ENCODE measurements at regions not wholly inside any gene's neighbourhood (a gene's known extent, or its start where the extent isn't known, plus 50 kb on each side); places are given as distances from the start of the nearest gene placed in this dataset.

GRCh38 chr13:80118099-80118498 is 222.8 kb downstream of the SPRY2 start:
- FAIRE-seq (no peak), DNase-seq (ENCODE audit: low read depth, low spot score) (no peak)
- dilution Hi-C loops (cut with MboI; ENCODE audit: extremely low pct_ligation_motif_present, low sequenced_read_pairs), result no loop called here
- no peaks in the 10 kb centered on the region for H3K4me1 ChIP-seq (ENCODE audit: control insufficient read depth, extremely low read depth, insufficient read depth, low read length)
- no peak overlapping the region for H3K9ac ChIP-seq (ENCODE audit: control insufficient read depth, extremely low read depth, insufficient read depth, low read length)
- TF ChIP-seq EZH2 (IDR thresholded peaks at IDR 0.05; ENCODE audit: low read length) (no peak), CTCF (optimal IDR thresholded peaks at IDR 0.05 in 1 of 3, IDR thresholded peaks at IDR 0.05 in 1 of 3, conservative IDR thresholded peaks at IDR 0.05 in 1 of 3; ENCODE audit: extremely low read depth in 1 of 3, insufficient read depth in 2 of 3, low read length in 3 of 3) (no peak)
- no peaks in the 10 kb centered on the region for H3K27me3 ChIP-seq (ENCODE audit: control insufficient read depth, extremely low read depth, insufficient read depth, low read length)
- H3K9me1 ChIP-seq (ENCODE audit: control insufficient read depth, extremely low read depth, insufficient read depth, low read length), result no peaks in the 10 kb centered on the region
- no peaks in the 10 kb centered on the region for H3K9me3 ChIP-seq (ENCODE audit: control insufficient read depth, low read depth, low read length)
- no peaks in the 10 kb centered on the region for H3K36me3 ChIP-seq (ENCODE audit: control insufficient read depth in 2 of 2, extremely low read depth in 1 of 2, insufficient read depth in 2 of 2, low read length in 2 of 2)
- no peak overlapping the region for H2AFZ ChIP-seq (ENCODE audit: control insufficient read depth, low read length)
- no peak overlapping the region for H3K27ac ChIP-seq (ENCODE audit: control insufficient read depth, insufficient read depth, low read length)
- H3K4me3 ChIP-seq (ENCODE audit: control insufficient read depth in 2 of 3, extremely low read depth in 1 of 3, insufficient read depth in 2 of 3, low read depth in 1 of 3, low read length in 3 of 3), result no peak overlapping the region
- H3K79me2 ChIP-seq (ENCODE audit: control insufficient read depth, insufficient read depth, low read length), result no peaks in the 10 kb centered on the region
- H4K20me1 ChIP-seq (ENCODE audit: control insufficient read depth, extremely low read depth, insufficient read depth, low read length), result no peaks in the 10 kb centered on the region
- H3K4me2 ChIP-seq (ENCODE audit: control insufficient read depth, extremely low read depth, insufficient read depth, low read depth, low read length), result no peak overlapping the region

- Histone ChIP-seq H3K9me1 (ENCODE audit: control insufficient read depth, extremely low read depth, insufficient read depth, low read length) (no peaks in the 10 kb centered on the region), H3K4me3 (ENCODE audit: control insufficient read depth in 2 of 3, extremely low read depth in 1 of 3, insufficient read depth in 2 of 3, low read depth in 1 of 3, low read length in 3 of 3) (no peak overlapping the region), H3K27ac (ENCODE audit: control insufficient read depth, insufficient read depth, low read length) (no peak overlapping the region), H3K9me3 (ENCODE audit: control insufficient read depth, low read depth, low read length) (no peaks in the 10 kb centered on the region), H3K36me3 (ENCODE audit: control insufficient read depth in 2 of 2, extremely low read depth in 1 of 2, insufficient read depth in 2 of 2, low read length in 2 of 2) (no peaks in the 10 kb centered on the region), H2AFZ (ENCODE audit: control insufficient read depth, low read length) (peak overlapping the region; percentile 16), H3K9ac (ENCODE audit: control insufficient read depth, extremely low read depth, insufficient read depth, low read length) (no peak overlapping the region), H3K4me1 (ENCODE audit: control insufficient read depth, extremely low read depth, insufficient read depth, low read length) (no peaks in the 10 kb centered on the region), H3K79me2 (ENCODE audit: control insufficient read depth, insufficient read depth, low read length) (no peaks in the 10 kb centered on the region), H3K27me3 (ENCODE audit: control insufficient read depth, extremely low read depth, insufficient read depth, low read length) (no peaks in the 10 kb centered on the region), H3K4me2 (ENCODE audit: control insufficient read depth, extremely low read depth, insufficient read depth, low read depth, low read length) (no peak overlapping the region), H4K20me1 (ENCODE audit: control insufficient read depth, extremely low read depth, insufficient read depth, low read length) (no peaks in the 10 kb centered on the region)
- DNase-seq (ENCODE audit: low read depth, low spot score) (no peak), FAIRE-seq (no peak)
- TF ChIP-seq EZH2 (IDR thresholded peaks at IDR 0.05; ENCODE audit: low read length) (no peak), CTCF (optimal IDR thresholded peaks at IDR 0.05 in 1 of 3, IDR thresholded peaks at IDR 0.05 in 1 of 3, conservative IDR thresholded peaks at IDR 0.05 in 1 of 3; ENCODE audit: extremely low read depth in 1 of 3, insufficient read depth in 2 of 3, low read length in 3 of 3) (no peak)
- dilution Hi-C loops (cut with MboI; ENCODE audit: extremely low pct_ligation_motif_present, low sequenced_read_pairs), result no loop called here
These were observed 223.4 kb downstream of the SPRY2 start for GRCh38 chr13:80117515-80117914.

Measured in keratinocyte (primary cell).